Naive thymus-derived CD4-positive, alpha-beta T cell (primary cell): ENCODE measurements at regions not wholly inside any gene's neighbourhood (a gene's known extent, or its start where the extent isn't known, plus 50 kb on each side); places are given as distances from the start of the nearest gene placed in this dataset.

ENCODE experiments used
- ATAC-seq: fragments of 150-1000 bp; cut with Tn5 transposase; 2 replicates; pipeline ENCODE4 v1.10.0; 2021; ENCODE audit warnings: mild to moderate bottlenecking, moderate library complexity
- CTCF ChIA-PET: fragments of 350-600 bp; sonication (Branson Sonifier 250); formaldehyde crosslinking; loops from one replicate; lab custom pipeline; 2021; ENCODE audit warnings: antibody characterized with exemption; lab: Charles Lee
- POLR2A ChIA-PET: fragments of 350-600 bp; sonication (Branson Sonifier 250); formaldehyde crosslinking; loops from one replicate; lab custom pipeline; 2021; ENCODE audit warnings: antibody characterized with exemption, inconsistent platforms; lab: Charles Lee
- DNase-seq, 9 donors: peaks; one replicate each; pipeline versions ENCODE4 v3.0.0 to v3.0.0-alpha.2; 2020 to 2022; ENCODE audit warnings: mixed read lengths in 1 of 9
- H3K27ac ChIP-seq: one replicate; pipeline ENCODE4 v1.7.0; 2013; ENCODE audit warnings: mild to moderate bottlenecking, low read depth, low read length, moderate library complexity
- H3K27me3 ChIP-seq, 2 donors: one replicate each; pipeline ENCODE4 v1.7.0; 2013; ENCODE audit warnings: low read length in 2 of 2, mild to moderate bottlenecking in 2 of 2, moderate library complexity in 2 of 2; ENCODE audit not compliant: control insufficient read depth in 2 of 2, insufficient read depth in 2 of 2
- H3K36me3 ChIP-seq, 3 experiments: 1 replicate in 2 of 3; 2 replicates in 1 of 3; pipeline ENCODE4 v1.7.0; 2013; ENCODE audit warnings: low read length in 3 of 3, mild to moderate bottlenecking in 3 of 3, moderate library complexity in 1 of 3; ENCODE audit not compliant: insufficient read depth in 3 of 3, control insufficient read depth in 2 of 3
- H3K4me1 ChIP-seq, 2 donors: one replicate each; pipeline ENCODE4 v1.7.0; 2013; ENCODE audit warnings: low read length in 2 of 2, mild to moderate bottlenecking in 2 of 2, moderate library complexity in 1 of 2; ENCODE audit not compliant: control insufficient read depth in 2 of 2, insufficient read depth in 2 of 2
- H3K4me3 ChIP-seq: 2 replicates; pipeline ENCODE4 v1.7.0; 2013; ENCODE audit warnings: mild to moderate bottlenecking, low read length
- H3K9me3 ChIP-seq, 3 experiments: 1 replicate in 2 of 3; 2 replicates in 1 of 3; pipeline ENCODE4 v1.7.0; 2013; ENCODE audit warnings: low read length in 3 of 3; ENCODE audit not compliant: control insufficient read depth in 2 of 3
- H3K27ac Mint-ChIP-seq, 9 donors: one replicate each; pipeline ENCODE4 v1.8.0; 2020 to 2022; ENCODE audit warnings: mixed read lengths in 9 of 9, mild to moderate bottlenecking in 8 of 9, moderate library complexity in 5 of 9, inconsistent platforms in 2 of 9
- H3K27me3 Mint-ChIP-seq, 5 donors: one replicate each; pipeline ENCODE4 v1.8.0; 2021 to 2022; ENCODE audit warnings: mixed read lengths in 5 of 5, mild to moderate bottlenecking in 1 of 5
- H3K36me3 Mint-ChIP-seq, 5 donors: one replicate each; pipeline ENCODE4 v1.8.0; 2020 to 2022; ENCODE audit warnings: mixed read lengths in 5 of 5, mild to moderate bottlenecking in 3 of 5, inconsistent platforms in 1 of 5
- H3K4me1 Mint-ChIP-seq, 7 donors: one replicate each; pipeline ENCODE4 v1.8.0; 2020 to 2022; ENCODE audit warnings: mixed read lengths in 7 of 7, mild to moderate bottlenecking in 3 of 7, inconsistent platforms in 1 of 7
- H3K4me3 Mint-ChIP-seq, 10 donors: one replicate each; pipeline ENCODE4 v1.8.0; 2020 to 2022; ENCODE audit warnings: mild to moderate bottlenecking in 10 of 10, mixed read lengths in 10 of 10, moderate library complexity in 6 of 10, inconsistent platforms in 2 of 10
- H3K9me3 Mint-ChIP-seq, 11 donors: one replicate each; pipeline ENCODE4 v1.8.0; 2020 to 2022; ENCODE audit warnings: mixed read lengths in 11 of 11, mild to moderate bottlenecking in 4 of 11, inconsistent platforms in 1 of 11, moderate library complexity in 1 of 11
- intact Hi-C, 2 donors: fragments of 100-400 bp; cut with micrococcal nuclease; formaldehyde crosslinking; loops; one replicate each; pipeline ENCODE4 v1.15.1; 2023

GRCh38 chr16:87245511-87245910 is 71.7 kb downstream of the C16orf95 start:
- ATAC-seq (no peak), DNase-seq (no peak)
- Mint-ChIP-seq H3K9me3 (no peaks in the 10 kb centered on the region), H3K27ac (no peak overlapping the region), H3K27me3 (peaks cover 0 to 12% (median 0%) of the 10 kb centered on the region in 5 donors), H3K4me1 (peaks cover 0 to 13% (median 0%) of the 10 kb centered on the region in 7 donors), H3K4me3 (no peak overlapping the region), H3K36me3 (peaks cover 0 to 5% (median 0%) of the 10 kb centered on the region in 5 donors)
- Histone ChIP-seq H3K9me3 (no peaks in the 10 kb centered on the region), H3K4me1 (no peaks in the 10 kb centered on the region), H3K36me3 (no peaks in the 10 kb centered on the region), H3K27ac (no peak overlapping the region), H3K27me3 (no peaks in the 10 kb centered on the region), H3K4me3 (no peak overlapping the region)
- intact Hi-C loops: no loop called here
- CTCF ChIA-PET: no interaction called here
- POLR2A ChIA-PET: no interaction called here

GRCh38 chr16:87246269-87247065 is 70.7 kb downstream of the C16orf95 start:
- Mint-ChIP-seq H3K27ac (no peak overlapping the region), H3K4me3 (no peak overlapping the region), H3K9me3 (no peaks in the 10 kb centered on the region), H3K4me1 (peaks cover 0 to 9% (median 0%) of the 10 kb centered on the region in 7 donors), H3K27me3 (peaks cover 0 to 12% (median 0%) of the 10 kb centered on the region in 5 donors), H3K36me3 (no peaks in the 10 kb centered on the region)
- no peaks in the 10 kb centered on the region for H3K27me3 ChIP-seq
- H3K4me3 ChIP-seq: no peak overlapping the region
- DNase-seq (no peak), ATAC-seq (no peak)
- CTCF ChIA-PET: no interaction called here
- POLR2A ChIA-PET: no interaction called here
- H3K9me3 ChIP-seq: no peaks in the 10 kb centered on the region
- H3K27ac ChIP-seq: no peak overlapping the region
- H3K36me3 ChIP-seq: no peaks in the 10 kb centered on the region
- intact Hi-C loops: no loop called here
- H3K4me1 ChIP-seq: no peaks in the 10 kb centered on the region

- DNase-seq: no peak
- H3K27me3 ChIP-seq: no peaks in the 10 kb centered on the region
- Mint-ChIP-seq H3K36me3 (peaks cover 0 to 4% (median 0%) of the 10 kb centered on the region in 5 donors), H3K9me3 (peaks cover 0 to 4% (median 0%) of the 10 kb centered on the region in 11 donors), H3K27ac (no peak overlapping the region), H3K4me1 (peaks cover 0 to 9% (median 0%) of the 10 kb centered on the region in 7 donors), H3K4me3 (peak overlapping the region in 1 of 10 donors; percentile 33), H3K27me3 (peaks cover 0 to 12% (median 0%) of the 10 kb centered on the region in 5 donors)
- POLR2A ChIA-PET: no interaction called here
- no peak overlapping the region for H3K4me3 ChIP-seq
- CTCF ChIA-PET: no interaction called here
- ATAC-seq: no peak
- intact Hi-C loops: no loop called here
- H3K36me3 ChIP-seq: no peaks in the 10 kb centered on the region
- H3K27ac ChIP-seq: no peak overlapping the region
- no peaks in the 10 kb centered on the region for H3K9me3 ChIP-seq
- no peaks in the 10 kb centered on the region for H3K4me1 ChIP-seq
Observed at GRCh38 chr16:87248714-87249113, 68.5 kb downstream of the C16orf95 start.

- no peak overlapping the region for H3K4me3 Mint-ChIP-seq
- peaks cover 0 to 9% (median 0%) of the 10 kb centered on the region in 7 donors for H3K4me1 Mint-ChIP-seq
- peaks cover 0 to 11% (median 0%) of the 10 kb centered on the region in 5 donors for H3K27me3 Mint-ChIP-seq
- Histone ChIP-seq H3K4me3 (no peak overlapping the region), H3K4me1 (no peaks in the 10 kb centered on the region), H3K27me3 (no peaks in the 10 kb centered on the region), H3K9me3 (no peaks in the 10 kb centered on the region), H3K36me3 (no peaks in the 10 kb centered on the region), H3K27ac (no peak overlapping the region)
- ChIA-PET CTCF (no interaction called here), POLR2A (no interaction called here)
- H3K27ac Mint-ChIP-seq: no peak overlapping the region
- no peak for DNase-seq
- intact Hi-C loops: no loop called here
- no peak for ATAC-seq
- H3K9me3 Mint-ChIP-seq: peaks cover 0 to 4% (median 0%) of the 10 kb centered on the region in 11 donors
- H3K36me3 Mint-ChIP-seq: peaks cover 0 to 4% (median 0%) of the 10 kb centered on the region in 5 donors
Observed at GRCh38 chr16:87249425-87249824, 67.8 kb downstream of the C16orf95 start.

- Mint-ChIP-seq H3K27ac (no peak overlapping the region), H3K4me3 (no peak overlapping the region), H3K9me3 (peaks cover 0 to 4% (median 0%) of the 10 kb centered on the region in 11 donors), H3K36me3 (peaks cover 0 to 4% (median 0%) of the 10 kb centered on the region in 5 donors), H3K4me1 (peaks cover 0 to 9% (median 0%) of the 10 kb centered on the region in 7 donors), H3K27me3 (peaks cover 0 to 8% (median 0%) of the 10 kb centered on the region in 5 donors)
- ATAC-seq (no peak), DNase-seq (no peak)
- H3K4me1 ChIP-seq: no peaks in the 10 kb centered on the region
- no peaks in the 10 kb centered on the region for H3K9me3 ChIP-seq
- CTCF ChIA-PET: no interaction called here
- intact Hi-C loops: no loop called here
- H3K27ac ChIP-seq: no peak overlapping the region
- POLR2A ChIA-PET: no interaction called here
- no peak overlapping the region for H3K4me3 ChIP-seq
- H3K36me3 ChIP-seq: no peaks in the 10 kb centered on the region
- no peaks in the 10 kb centered on the region for H3K27me3 ChIP-seq
Observed at GRCh38 chr16:87250431-87250960, 66.7 kb downstream of the C16orf95 start.

- Histone ChIP-seq H3K36me3 (no peaks in the 10 kb centered on the region), H3K4me3 (no peak overlapping the region), H3K4me1 (no peaks in the 10 kb centered on the region), H3K9me3 (no peaks in the 10 kb centered on the region), H3K27me3 (no peaks in the 10 kb centered on the region), H3K27ac (no peak overlapping the region)
- H3K4me3 Mint-ChIP-seq: no peak overlapping the region
- ATAC-seq (no peak), DNase-seq (no peak)
- H3K36me3 Mint-ChIP-seq: peaks cover 0 to 4% (median 0%) of the 10 kb centered on the region in 5 donors
- ChIA-PET CTCF (no interaction called here), POLR2A (no interaction called here)
- H3K27ac Mint-ChIP-seq: peak overlapping the region in 1 of 9 donors; percentile 42
- intact Hi-C loops: no loop called here
- H3K27me3 Mint-ChIP-seq: peaks cover 0 to 3% (median 0%) of the 10 kb centered on the region in 5 donors
- H3K9me3 Mint-ChIP-seq: peaks cover 0 to 4% (median 0%) of the 10 kb centered on the region in 11 donors
- peaks cover 0 to 9% (median 0%) of the 10 kb centered on the region in 7 donors for H3K4me1 Mint-ChIP-seq
Observed at GRCh38 chr16:87252269-87252970, 64.8 kb downstream of the C16orf95 start.
